ENCODE measurements at regions not wholly inside any gene's neighbourhood (a gene's known extent, or its start where the extent isn't known, plus 50 kb on each side); places are given as distances from the start of the nearest gene placed in this dataset.
A peak's percentile ranks its signal among the peaks of the same experiment; 100 is the strongest.

DNA sequence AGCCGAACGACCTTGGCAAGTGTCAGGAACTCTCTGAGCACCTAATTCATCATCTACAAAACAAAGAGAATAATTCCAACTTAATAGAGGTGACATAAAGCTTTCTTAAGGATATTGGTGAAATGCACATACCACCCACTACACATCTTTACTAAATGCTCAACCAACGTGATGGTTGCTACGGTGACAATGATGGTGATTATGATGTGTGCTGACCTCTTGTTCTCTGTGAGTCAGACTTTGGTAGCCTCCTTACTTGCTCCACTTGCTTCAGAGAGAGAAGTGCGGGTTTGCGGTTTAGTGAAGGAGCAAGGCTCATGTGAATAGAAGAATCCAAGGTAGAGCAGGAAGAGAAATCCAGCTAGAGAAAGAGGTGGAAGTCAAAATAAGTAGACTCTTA, 52.8 kb upstream of the CLNK start:
- H3K4me1 ChIP-seq (replicated peaks in 1 of 2), result no peaks in the 10 kb centered on the region
- intact Hi-C loops (cut with DNase I), result no loop called here
- H3K27ac ChIP-seq, result no peak overlapping the region
- DNase-seq, result peak in 1 of 7 donors; percentile 7
- 66 to 78% (median 74%) methylated on average over 6 of the region's 6 CpGs for WGBS, 4 donors
- no peaks in the 10 kb centered on the region for H3K9me3 ChIP-seq (replicated peaks in 1 of 3)
- no peaks in the 10 kb centered on the region for H3K36me3 ChIP-seq (replicated peaks in 1 of 2)
- TF ChIP-seq, protein P1, sequence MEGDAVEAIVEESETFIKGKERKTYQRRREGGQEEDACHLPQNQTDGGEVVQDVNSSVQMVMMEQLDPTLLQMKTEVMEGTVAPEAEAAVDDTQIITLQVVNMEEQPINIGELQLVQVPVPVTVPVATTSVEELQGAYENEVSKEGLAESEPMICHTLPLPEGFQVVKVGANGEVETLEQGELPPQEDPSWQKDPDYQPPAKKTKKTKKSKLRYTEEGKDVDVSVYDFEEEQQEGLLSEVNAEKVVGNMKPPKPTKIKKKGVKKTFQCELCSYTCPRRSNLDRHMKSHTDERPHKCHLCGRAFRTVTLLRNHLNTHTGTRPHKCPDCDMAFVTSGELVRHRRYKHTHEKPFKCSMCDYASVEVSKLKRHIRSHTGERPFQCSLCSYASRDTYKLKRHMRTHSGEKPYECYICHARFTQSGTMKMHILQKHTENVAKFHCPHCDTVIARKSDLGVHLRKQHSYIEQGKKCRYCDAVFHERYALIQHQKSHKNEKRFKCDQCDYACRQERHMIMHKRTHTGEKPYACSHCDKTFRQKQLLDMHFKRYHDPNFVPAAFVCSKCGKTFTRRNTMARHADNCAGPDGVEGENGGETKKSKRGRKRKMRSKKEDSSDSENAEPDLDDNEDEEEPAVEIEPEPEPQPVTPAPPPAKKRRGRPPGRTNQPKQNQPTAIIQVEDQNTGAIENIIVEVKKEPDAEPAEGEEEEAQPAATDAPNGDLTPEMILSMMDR (IDR thresholded peaks at IDR 0.05), result no peak
- TF ChIP-seq POLR2A (IDR thresholded peaks at IDR 0.05), result no peak
- H3K27me3 ChIP-seq, result no peaks in the 10 kb centered on the region
- H3K4me3 ChIP-seq, result no peak overlapping the region

DNA sequence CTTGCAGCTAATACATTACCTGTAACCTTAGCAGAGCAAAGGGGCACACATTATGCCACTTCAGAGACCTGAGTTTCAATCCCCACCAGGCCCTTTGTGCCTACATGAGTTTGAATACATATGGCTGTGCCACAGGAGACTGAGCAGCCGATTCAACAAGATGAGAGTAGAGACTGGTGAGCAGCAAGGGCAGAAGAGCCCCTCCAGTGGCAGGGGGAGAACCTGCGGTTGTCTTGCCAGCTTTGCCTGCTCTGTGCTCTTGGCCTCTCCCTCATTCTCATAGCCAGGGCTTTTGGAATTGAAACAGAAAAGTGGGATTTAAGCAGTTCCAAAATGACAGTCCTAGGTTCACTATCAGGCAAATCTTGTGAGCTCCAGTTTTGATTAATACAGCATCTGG, 52.3 kb upstream of the CLNK start:
- WGBS, 4 donors, result 78 to 100% (median 87%) methylated on average over 2 of the region's 2 CpGs
- H3K27me3 ChIP-seq, result no peaks in the 10 kb centered on the region
- no peaks in the 10 kb centered on the region for H3K9me3 ChIP-seq (replicated peaks in 1 of 3)
- H3K36me3 ChIP-seq (replicated peaks in 1 of 2), result no peaks in the 10 kb centered on the region
- DNase-seq, result no peak
- H3K27ac ChIP-seq, result no peak overlapping the region
- no peak overlapping the region for H3K4me3 ChIP-seq
- TF ChIP-seq POLR2A (IDR thresholded peaks at IDR 0.05), result no peak
- TF ChIP-seq, protein P1 (IDR thresholded peaks at IDR 0.05), result no peak
- no peaks in the 10 kb centered on the region for H3K4me1 ChIP-seq (replicated peaks in 1 of 2)
- intact Hi-C loops (cut with DNase I), result no loop called here

DNA sequence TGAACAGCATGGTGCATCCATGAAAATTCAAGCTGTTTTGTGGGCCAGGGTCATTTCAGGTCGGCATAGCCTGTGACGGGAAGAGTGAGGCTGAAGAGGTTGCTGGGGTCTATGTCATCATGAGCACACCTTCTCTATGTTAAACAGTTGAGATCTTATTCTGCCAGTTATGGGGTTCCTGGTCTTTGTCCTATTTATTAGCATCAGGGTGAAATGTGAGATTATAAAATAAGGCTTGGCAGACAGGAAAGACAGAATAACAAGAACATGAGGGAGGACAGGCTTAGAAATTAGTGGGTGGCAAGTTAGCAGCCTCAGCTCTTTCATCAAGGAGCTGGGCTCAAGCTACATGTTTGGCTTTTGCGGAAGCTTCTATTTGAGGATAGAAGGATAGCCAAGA, 51.7 kb upstream of the CLNK start:
- no peaks in the 10 kb centered on the region for H3K4me1 ChIP-seq (replicated peaks in 1 of 2)
- TF ChIP-seq POLR2A (IDR thresholded peaks at IDR 0.05), result no peak
- TF ChIP-seq, protein P1 (IDR thresholded peaks at IDR 0.05), result no peak
- no peak overlapping the region for H3K4me3 ChIP-seq
- 88 to 93% (median 89%) methylated on average over 3 of the region's 3 CpGs for WGBS, 4 donors
- no peak for DNase-seq
- no peaks in the 10 kb centered on the region for H3K36me3 ChIP-seq (replicated peaks in 1 of 2)
- H3K27ac ChIP-seq, result no peak overlapping the region
- intact Hi-C loops (cut with DNase I), result no loop called here
- no peaks in the 10 kb centered on the region for H3K9me3 ChIP-seq (replicated peaks in 1 of 3)
- no peaks in the 10 kb centered on the region for H3K27me3 ChIP-seq

DNA sequence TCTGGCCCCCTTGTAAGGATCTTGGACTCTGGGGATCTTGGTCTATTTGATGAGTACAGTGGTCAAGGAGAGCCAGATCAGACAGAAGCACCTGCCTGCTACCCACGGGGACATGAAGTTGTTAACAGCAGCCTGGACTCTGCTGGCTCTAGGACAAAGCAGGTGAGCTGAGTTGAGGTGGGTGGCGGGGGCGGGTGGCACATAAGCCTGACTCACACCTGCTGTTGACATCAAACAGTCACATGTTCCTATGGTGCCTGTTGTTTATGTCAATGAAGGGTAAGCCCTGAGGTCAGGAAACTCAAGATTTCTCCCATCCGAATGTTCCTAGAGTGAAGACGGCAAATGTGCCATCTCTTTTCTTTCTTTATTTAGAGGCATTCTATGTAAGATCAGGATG, 50.1 kb upstream of the CLNK start:
- 77 to 93% (median 88%) methylated on average over 3 to 5 of the region's 5 CpGs for WGBS, 4 donors
- Histone ChIP-seq H3K9me3 (replicated peaks in 1 of 3) (no peaks in the 10 kb centered on the region), H3K4me1 (replicated peaks in 1 of 2) (no peaks in the 10 kb centered on the region), H3K27ac (no peak overlapping the region), H3K4me3 (no peak overlapping the region), H3K36me3 (replicated peaks in 1 of 2) (no peaks in the 10 kb centered on the region), H3K27me3 (no peaks in the 10 kb centered on the region)
- intact Hi-C loops (cut with DNase I), result no loop called here
- no peak for TF ChIP-seq POLR2A (IDR thresholded peaks at IDR 0.05)
- TF ChIP-seq, protein P1 (IDR thresholded peaks at IDR 0.05), result no peak
- no peak for DNase-seq

Measured in adrenal gland (tissue), 9 donors.